ENCODE measurements at regions not wholly inside any gene's neighbourhood (a gene's known extent, or its start where the extent isn't known, plus 50 kb on each side); places are given as distances from the start of the nearest gene placed in this dataset.
"Not testable (repeated sequence)": the region's sequence is repeated elsewhere in the genome, so short reads cannot be mapped to it uniquely, and the experiment has no call there.

GRCh38 chr3:163601426-163601825, 1476.9 kb downstream of the SI start:
- no peak for DNase-seq

- no peak for DNase-seq
Measured at GRCh38 chr3:163587342-163587741, 1491.0 kb downstream of the SI start.

GRCh38 chr3:163582967-163583366, 1495.3 kb downstream of the SI start:
- DNase-seq: no peak

- DNase-seq: no peak
Measured at GRCh38 chr3:163577271-163577670, 1501.0 kb downstream of the SI start.

GRCh38 chr3:163576314-163576713, 1502.0 kb downstream of the SI start:
- DNase-seq: no peak

GRCh38 chr3:163573324-163573723, 1505.0 kb downstream of the SI start:
- no peak for DNase-seq

- DNase-seq: no peak
Measured at GRCh38 chr3:163572856-163573255, 1505.4 kb downstream of the SI start.

GRCh38 chr3:163563485-163563884, 1514.8 kb downstream of the SI start:
- no peak for DNase-seq

GRCh38 chr3:163562625-163563024, 1515.7 kb downstream of the SI start:
- no peak for DNase-seq

- no peak for DNase-seq
Measured at GRCh38 chr3:163561151-163561550, 1517.1 kb downstream of the SI start.

- DNase-seq: no peak
Measured at GRCh38 chr3:163560459-163560858, 1517.8 kb downstream of the SI start.

GRCh38 chr3:163556813-163557523, 1521.3 kb downstream of the SI start:
- no peak for DNase-seq

- no peak for DNase-seq
Measured at GRCh38 chr3:163555918-163556317, 1522.4 kb downstream of the SI start.

- no peak for DNase-seq
Measured at GRCh38 chr3:163552659-163552966, 1525.7 kb downstream of the SI start.

- not testable (repeated sequence) for DNase-seq
Measured at GRCh38 chr3:163551915-163552658, 1526.2 kb downstream of the SI start.

- DNase-seq: no peak
Measured at GRCh38 chr3:163548015-163548414, 1530.3 kb downstream of the SI start.

GRCh38 chr3:163547014-163547685, 1531.1 kb downstream of the SI start:
- no peak for DNase-seq

- no peak for DNase-seq
Measured at GRCh38 chr3:163543662-163544061, 1534.6 kb downstream of the SI start.

- no peak for DNase-seq
Measured at GRCh38 chr3:163541629-163542028, 1536.7 kb downstream of the SI start.

- no peak for DNase-seq
Measured at GRCh38 chr3:163538387-163538786, 1539.9 kb downstream of the SI start.

- no peak for DNase-seq
Measured at GRCh38 chr3:163533381-163533780, 1544.9 kb downstream of the SI start.

GRCh38 chr3:163523375-163523774, 1554.9 kb downstream of the SI start:
- DNase-seq: no peak

GRCh38 chr3:163521261-163521660, 1557.0 kb downstream of the SI start:
- no peak for DNase-seq

- no peak for DNase-seq
Measured at GRCh38 chr3:163518065-163518464, 1560.2 kb downstream of the SI start.
